Embryonic facial prominence (tissue), 1 donor: ENCODE measurements at regions not wholly inside any gene's neighbourhood (a gene's known extent, or its start where the extent isn't known, plus 50 kb on each side); places are given as distances from the start of the nearest gene placed in this dataset.
"Not testable (repeated sequence)": the region's sequence is repeated elsewhere in the genome, so short reads cannot be mapped to it uniquely, and the experiment has no call there.

ENCODE experiments used
- DNase-seq: peaks from one replicate; pipeline ENCODE4 v3.0.0-alpha.2; 2016; ENCODE audit errors: extremely low spot score

DNA sequence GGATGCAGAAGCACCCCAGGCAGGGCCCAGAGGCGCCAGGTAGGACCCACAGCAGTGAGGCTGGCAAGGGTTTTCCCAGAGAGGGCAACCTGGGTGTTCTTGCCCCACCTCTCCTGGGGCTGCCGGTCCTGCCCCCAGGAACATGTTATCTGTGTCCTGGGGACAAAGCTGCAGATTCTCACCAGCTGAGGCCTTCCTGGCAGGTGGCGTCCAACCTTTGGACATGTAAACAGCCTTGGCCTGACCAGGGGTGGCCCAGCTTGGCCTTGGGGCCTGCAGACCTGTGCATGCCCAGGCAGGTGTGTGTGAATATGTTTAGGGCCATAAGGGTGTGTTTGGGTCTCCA, 101.8 kb upstream of the LARP1 start:
- DNase-seq: no peak

DNA sequence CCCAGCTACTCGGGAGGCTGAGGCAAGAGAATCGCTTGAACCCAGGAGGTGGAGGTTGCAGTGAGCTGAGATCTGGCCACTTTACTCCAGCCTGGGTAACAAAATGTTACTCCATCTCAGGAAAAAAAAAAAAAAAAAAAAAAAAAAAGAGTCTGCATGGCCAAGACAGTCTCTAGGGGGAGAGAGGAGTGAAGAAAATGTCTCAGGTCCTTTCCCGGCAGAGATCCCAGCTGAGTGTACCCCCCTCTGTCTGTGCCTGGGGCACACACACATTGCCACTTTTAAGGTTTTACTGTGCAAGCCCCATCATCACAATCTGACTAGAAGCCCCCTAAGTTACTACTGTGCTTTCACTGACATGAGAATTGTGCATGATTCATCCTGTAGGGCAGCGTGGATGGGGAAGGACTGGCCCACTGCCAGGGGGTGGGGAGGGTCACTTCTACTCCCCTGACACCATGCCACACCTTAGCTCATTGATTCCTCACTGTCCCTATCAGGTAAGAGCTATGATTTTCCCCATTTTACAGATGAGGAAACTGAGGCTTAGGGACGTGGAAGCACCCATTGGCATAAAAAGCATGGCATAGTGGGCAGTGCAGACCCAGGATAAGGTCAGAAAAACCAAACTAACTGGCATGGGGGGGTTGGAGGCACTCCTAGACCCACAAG, 102.3 kb upstream of the LARP1 start:
- no peak for DNase-seq

- DNase-seq: not testable (repeated sequence)
Observed at GRCh38 chr5:154651795-154652194, 103.4 kb upstream of the LARP1 start.

- DNase-seq: no peak
Observed at GRCh38 chr5:154648706-154649105, 106.5 kb upstream of the LARP1 start.

GRCh38 chr5:154648229-154648628, 106.9 kb upstream of the LARP1 start:
- DNase-seq: no peak

GRCh38 chr5:154647761-154648145, 107.4 kb upstream of the LARP1 start:
- no peak for DNase-seq

GRCh38 chr5:154647114-154647760, 107.9 kb upstream of the LARP1 start:
- DNase-seq: no peak

GRCh38 chr5:154646745-154647113, 108.4 kb upstream of the LARP1 start:
- no peak for DNase-seq

DNA sequence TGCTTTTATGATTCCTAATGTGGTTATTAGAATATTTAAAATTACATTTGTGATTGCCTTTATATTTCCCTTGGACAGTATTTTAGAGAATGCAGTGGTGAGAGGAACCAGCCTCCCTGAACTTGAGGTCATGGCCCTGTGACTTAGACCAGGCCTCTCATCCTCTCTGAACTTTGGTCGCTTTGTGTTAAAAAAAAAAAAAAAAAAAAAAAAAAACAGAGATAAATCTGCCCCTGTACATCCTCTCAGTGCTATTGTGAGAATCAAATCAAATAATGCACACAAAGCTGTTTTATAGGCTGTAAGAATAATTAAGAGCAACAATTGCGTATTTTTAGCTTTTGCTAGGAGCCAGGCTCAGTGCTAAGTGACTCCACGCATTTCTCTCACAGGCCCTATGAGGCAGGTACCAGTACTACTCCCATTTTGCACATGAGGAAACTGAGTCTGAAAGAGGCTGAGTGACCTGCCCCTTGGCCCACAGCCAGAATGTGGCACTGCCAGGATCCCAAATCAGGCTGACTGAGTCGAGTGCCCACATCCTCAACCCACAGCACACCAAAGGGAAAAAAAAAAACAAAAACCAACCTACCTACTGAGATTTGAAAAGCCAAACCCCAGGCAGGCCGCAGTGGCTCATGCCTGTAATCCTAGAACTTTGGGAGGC, 110.3 kb upstream of the LARP1 start:
- no peak for DNase-seq

DNA sequence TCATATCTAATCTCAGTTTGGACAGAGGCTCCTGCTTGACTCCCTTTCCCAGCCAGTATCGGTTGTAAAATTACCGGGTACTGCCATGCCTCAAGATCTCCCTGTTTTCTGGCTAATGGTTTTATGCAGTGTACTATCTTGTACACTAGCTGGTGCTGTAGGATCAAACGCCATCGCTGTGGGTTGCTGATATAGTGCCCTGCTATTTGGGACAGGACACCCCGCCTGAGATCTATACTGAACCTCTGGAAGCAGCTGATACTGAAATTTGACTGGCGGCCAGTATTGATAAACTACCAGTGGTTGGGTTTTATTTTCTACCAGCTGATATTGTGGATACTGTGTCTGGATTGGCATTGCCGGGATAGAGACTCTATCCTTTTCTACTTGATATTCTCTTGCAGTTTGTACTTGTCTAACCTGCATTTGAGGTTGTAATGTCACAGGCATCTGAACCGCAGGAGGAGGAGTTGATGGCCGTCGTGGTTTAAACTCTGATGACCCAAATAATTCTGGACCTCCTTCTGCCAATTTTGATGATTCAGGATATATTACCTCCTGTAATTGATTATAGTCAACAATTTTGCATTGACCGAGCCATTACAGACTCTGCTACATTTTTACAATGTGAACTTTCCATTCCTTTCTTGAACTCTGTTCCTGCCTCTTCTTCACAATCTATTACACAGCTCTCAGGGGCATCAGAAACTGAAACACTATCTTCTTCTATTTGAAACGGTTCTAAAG, 112.5 kb upstream of the LARP1 start:
- no peak for DNase-seq

- DNase-seq: not testable (repeated sequence)
Observed at GRCh38 chr5:154640213-154640831, 114.9 kb upstream of the LARP1 start.

- not testable (repeated sequence) for DNase-seq
Observed at GRCh38 chr5:154636786-154637185, 118.4 kb upstream of the LARP1 start.

DNA sequence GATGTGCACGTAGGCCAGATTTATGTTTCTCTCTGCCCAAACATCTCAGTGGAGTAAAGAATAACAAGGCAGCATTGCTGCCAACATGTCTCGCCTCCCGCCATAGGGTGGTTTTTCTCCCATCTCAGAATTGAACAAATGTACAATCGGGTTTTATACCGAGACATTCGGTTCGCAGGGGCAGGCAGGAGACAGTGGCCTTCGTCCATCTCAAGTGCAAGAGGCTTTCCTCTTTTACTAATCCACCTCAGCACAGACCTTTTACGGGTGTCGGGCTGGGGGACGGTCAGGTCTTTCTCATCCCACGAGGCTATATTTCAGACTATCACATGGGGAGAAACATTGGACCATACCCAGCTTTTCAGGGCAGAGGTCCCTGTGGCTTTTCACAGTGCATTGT, 118.9 kb upstream of the LARP1 start:
- DNase-seq: not testable (repeated sequence)

DNA sequence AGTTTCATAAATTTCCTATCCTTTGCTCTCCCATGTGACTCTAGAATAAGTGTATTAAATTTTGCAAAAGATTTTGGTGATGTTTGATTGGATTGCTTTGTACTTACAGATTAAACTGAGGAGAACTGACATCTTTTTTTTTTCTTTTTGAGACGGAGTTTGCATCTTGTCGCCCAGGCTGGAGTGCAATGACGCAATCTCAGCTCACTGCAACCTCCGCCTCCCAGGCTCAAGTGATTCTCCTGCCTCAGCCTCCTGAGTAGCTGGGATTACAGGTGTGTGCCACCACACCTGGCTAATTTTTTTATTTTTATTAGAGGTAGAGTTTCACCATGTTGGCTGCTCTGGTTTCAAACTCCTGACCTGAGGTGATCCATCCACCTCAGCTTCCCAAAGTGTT, 121.4 kb upstream of the LARP1 start:
- DNase-seq: not testable (repeated sequence)

DNA sequence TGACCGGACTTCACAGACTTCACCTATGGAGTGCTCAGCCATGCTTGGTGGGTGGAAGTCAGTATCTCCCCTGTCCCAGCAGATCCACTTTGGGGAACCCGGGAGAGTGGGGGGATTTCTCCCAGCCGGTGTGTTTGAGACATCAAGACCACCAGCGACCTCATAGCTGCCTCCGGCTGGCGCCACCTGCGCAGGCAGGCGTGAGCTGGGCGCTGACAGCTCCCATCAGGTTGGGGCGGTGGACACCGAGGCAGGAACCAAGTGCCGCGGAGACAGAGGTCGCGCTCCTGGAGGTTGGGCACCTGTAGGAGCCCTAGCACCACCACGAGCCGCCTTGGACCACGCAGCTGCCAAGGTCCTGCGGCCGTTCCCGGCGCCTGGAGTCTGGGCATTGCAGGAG, 124.0 kb upstream of the LARP1 start:
- no peak for DNase-seq

DNA sequence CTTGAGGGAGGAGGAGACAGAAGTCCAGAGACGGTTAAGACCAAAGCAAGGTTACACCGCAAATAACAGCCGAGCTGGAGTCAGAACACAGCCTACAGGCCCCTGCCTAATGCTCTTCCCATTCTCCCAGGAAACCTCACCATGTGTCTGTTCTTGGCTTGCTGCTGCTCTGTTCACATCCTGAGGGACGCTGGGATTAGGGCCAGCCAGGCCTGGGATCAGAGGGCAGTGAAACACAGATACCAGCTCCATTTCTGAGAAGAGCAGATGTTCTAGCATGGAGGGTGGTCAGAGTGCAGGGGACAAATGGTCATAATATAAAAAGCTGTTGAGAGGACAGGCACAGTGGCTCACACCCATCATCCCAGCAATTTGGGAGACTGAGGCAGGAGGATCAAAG, 124.8 kb upstream of the LARP1 start:
- DNase-seq: no peak

DNA sequence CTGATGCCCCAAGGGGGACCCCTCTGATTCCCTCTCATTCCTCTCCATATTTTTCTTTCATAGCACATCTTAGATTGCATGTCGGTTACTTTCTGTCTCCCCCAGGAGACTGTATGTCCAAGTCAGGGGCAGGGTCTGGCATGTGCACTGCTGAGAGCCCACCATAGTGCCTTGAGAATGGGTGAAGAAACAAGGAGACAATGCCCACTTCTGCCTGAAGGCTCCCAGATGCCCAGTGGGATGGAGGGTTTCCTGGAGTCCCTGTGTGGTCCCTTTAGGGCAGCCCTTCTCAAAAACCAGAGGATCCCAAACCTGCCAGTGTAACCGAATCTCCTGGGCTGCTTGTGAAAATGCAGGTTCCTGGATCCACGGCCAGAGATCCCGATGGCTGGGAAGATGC, 126.5 kb upstream of the LARP1 start:
- DNase-seq: no peak

DNA sequence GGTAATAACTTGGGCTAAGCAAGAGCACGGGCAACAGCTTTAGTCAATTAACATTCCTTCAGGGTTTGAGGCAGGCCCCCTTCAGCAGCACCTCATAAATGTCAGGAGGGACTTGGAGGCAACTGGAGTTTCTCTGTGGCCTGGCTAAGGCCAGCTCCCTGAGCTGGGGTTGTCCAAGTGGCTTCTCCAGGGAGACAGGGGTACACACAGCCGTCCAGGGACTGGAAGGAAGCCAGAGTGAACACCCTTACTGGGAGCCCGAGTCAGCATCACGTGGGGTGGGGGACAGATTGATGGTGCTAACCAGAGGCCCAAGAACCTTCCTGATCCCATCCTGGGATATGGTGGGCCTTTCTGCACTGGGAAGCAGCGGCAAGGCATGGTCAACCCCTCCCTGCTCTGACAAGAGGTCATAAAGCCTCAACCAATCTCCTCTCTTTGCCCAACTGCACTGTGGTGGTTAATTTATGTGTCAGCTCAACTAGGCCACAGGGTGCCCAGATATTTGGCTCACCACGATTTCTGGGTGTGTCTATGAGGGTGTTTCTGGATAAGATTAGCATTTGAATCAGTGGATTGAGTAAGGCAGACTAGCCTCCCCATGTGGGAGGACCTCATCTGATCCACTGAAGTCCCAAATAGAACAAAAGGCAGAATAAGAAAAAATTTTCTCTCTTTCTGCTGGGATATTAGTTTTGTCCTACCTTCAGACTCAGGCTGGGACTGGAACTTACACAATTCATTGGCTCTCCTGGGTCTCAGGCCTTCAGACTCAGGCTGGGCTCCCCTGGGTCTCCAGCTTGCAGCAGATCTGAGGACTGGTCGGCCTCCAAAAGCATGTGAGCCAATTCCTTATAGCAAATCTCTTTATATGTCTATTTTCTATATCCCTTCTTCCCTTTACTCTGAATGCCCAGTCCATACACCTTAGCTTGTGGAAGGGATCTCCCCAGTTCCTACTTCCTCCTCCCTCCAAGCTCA, 127.2 kb upstream of the LARP1 start:
- DNase-seq: no peak

DNA sequence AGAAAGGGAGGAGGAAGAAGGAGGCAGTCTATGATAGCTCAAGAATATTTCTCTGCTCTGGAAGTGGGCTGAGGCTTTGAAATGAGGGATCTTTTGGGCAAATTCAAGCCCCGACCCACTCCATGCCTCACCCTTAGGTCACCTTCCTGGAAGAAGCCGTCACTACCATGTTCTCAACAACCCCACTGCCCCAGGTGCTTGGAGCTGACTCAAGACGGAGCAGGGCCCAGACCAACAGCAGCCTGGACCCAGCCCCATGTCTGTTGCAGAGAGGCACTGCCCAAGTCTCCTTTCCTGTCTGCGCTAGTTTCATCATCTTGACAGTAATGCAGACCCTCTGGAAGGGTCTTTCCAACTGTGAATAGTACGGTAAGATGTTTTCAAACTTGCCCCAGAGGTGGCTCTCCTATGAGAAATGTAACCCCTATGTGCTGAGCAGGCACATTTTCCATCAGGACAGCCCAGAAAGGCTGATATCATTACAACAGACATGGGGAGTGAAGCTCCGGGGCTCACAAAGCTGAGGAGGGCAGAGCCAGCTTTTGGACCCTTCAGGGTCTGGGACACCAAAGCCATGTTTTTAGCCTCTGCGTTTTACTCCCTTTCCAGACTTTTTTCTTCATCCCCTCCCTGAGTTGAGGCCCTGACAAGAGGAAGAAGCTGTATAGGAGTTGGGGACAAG, 128.2 kb upstream of the LARP1 start:
- DNase-seq: no peak

- DNase-seq: no peak
Observed at GRCh38 chr5:154625031-154625430, 130.1 kb upstream of the LARP1 start.
